ENCODE measurements at regions not wholly inside any gene's neighbourhood (a gene's known extent, or its start where the extent isn't known, plus 50 kb on each side); places are given as distances from the start of the nearest gene placed in this dataset.

DNA sequence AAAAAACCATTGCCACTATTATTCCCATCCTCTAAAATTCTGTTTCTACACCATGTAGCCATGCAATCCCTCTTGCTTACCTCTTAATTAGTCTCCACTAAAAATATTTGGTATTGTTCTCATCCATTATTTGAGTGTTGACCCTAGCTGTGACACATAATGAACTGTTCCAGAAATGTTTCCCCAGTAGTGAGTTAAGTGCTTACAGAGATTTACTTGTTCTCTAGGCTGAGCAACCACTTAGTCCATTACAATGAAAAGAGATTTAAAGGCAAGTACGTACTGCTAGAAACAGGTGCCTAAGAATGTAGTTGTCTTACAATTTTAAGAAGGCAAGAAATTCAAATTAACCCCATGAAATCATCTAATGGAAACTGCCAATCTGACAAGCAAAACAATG, 112.7 kb upstream of the PTPN13 start:
- TF ChIP-seq, protein P1, sequence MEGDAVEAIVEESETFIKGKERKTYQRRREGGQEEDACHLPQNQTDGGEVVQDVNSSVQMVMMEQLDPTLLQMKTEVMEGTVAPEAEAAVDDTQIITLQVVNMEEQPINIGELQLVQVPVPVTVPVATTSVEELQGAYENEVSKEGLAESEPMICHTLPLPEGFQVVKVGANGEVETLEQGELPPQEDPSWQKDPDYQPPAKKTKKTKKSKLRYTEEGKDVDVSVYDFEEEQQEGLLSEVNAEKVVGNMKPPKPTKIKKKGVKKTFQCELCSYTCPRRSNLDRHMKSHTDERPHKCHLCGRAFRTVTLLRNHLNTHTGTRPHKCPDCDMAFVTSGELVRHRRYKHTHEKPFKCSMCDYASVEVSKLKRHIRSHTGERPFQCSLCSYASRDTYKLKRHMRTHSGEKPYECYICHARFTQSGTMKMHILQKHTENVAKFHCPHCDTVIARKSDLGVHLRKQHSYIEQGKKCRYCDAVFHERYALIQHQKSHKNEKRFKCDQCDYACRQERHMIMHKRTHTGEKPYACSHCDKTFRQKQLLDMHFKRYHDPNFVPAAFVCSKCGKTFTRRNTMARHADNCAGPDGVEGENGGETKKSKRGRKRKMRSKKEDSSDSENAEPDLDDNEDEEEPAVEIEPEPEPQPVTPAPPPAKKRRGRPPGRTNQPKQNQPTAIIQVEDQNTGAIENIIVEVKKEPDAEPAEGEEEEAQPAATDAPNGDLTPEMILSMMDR (IDR thresholded peaks at IDR 0.05; ENCODE audit: low read depth, low read length, missing control alignments) = no peak
- DNase-seq (ENCODE audit: extremely low read depth, low read depth) = no peak
- H3K4me3 ChIP-seq (replicated peaks; ENCODE audit: low read depth, low read length) = no peak overlapping the region

DNA sequence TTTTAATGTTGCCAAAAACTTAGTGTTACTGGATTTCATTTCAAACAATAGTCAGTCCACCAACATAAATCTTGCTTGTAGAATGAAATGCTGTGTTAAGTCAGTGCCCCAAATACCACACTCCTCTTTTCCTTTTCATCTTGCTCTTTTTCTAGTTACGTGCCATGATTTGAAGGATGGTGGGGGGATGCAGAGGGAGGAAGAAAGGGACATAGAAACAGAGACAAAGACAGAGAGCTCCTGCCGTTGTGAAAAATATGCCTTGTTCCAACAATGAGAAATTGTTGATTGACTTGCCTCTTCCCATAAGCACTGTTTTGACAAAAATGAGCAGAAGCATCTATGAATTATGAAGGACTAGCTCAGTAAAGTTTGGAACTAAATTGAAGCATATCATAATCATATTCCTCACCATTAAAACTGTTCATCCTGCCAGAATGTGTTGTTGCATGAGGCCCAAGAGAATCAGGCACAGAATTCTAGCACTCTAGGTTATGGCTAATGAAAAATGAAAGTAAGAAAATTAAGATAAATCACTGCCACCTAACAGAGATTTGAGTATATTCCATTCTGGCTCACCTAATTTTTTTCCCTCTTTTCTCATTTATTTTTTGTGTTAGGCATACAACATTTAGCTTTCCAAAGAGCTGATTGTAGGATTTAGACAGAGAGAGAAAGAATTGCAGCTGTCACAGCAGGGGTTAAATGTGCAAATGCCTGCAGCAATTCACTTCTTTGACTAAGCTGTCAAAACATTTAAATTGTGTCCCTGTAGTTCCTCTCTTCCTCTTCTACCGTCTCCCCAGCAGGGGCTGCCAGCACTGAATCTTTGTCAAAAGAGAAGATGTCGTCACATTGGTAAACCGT, 111.6 kb upstream of the PTPN13 start:
- TF ChIP-seq, protein P1 (IDR thresholded peaks at IDR 0.05; ENCODE audit: low read depth, low read length, missing control alignments) = no peak
- no peak for DNase-seq (ENCODE audit: extremely low read depth, low read depth)
- no peak overlapping the region for H3K4me3 ChIP-seq (replicated peaks; ENCODE audit: low read depth, low read length)

DNA sequence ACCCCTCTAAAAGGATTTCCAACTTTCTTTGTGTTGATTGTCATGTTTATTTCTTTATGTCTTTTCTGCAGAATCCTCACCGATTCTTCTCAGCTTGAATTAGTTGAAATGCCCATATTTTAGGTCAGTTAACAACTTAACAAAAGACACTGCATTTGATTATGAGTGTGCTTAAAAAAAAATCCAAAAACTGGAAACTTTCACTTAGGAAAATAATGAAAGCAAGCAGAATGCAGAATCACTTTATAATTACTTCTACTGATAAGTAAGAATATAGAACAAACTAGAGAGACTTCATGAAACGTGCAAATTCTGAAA, 111.0 kb upstream of the PTPN13 start:
- no peak overlapping the region for H3K4me3 ChIP-seq (replicated peaks; ENCODE audit: low read depth, low read length)

DNA sequence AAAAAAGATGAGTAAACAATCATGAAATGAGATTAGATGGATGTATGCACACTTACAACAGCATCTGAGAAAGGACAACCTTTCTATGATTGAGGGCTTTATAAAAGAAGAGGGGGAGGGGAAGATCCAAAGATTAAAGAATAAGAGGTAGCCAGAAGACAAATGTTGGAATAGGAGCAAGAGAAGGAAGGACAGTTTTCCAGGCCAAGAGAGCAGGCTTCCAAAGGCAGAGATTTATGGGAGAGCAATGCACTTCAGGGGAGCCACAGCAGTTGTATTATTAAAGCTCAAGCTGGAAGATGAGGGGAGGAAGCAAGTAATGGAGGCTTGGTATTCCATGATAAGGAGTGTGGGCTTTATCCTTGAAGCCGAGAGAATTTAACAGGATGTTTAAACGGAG, 110.3 kb upstream of the PTPN13 start:
- TF ChIP-seq, protein P1 (IDR thresholded peaks at IDR 0.05; ENCODE audit: low read depth, low read length, missing control alignments) = no peak
- H3K4me3 ChIP-seq (replicated peaks; ENCODE audit: low read depth, low read length) = no peak overlapping the region
- no peak for DNase-seq (ENCODE audit: extremely low read depth, low read depth)

More for the DNA sequence above, 111.0 kb upstream of the PTPN13 start:
- TF ChIP-seq, protein P1 (IDR thresholded peaks at IDR 0.05; ENCODE audit: low read depth, low read length, missing control alignments) = no peak
- DNase-seq (ENCODE audit: extremely low read depth, low read depth) = no peak

DNA sequence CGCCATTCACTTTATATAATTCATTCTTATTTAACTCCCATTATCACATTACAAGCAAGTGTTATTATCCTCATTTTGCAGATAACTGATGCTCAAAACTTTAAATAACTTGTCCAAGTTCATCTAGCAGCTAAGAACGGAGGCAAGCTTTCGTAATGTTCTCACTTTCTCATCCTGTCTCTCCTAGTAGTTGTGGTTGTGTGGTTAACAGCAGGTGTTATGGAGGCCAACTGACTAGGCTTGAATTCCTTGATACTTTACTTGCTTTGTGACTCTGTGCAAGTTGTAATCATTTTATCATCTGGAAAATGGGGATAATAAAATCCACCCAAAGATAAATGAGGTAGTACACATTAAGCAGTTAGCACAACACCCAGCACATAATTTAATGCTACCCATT, 109.9 kb upstream of the PTPN13 start:
- no peak overlapping the region for H3K4me3 ChIP-seq (replicated peaks; ENCODE audit: low read depth, low read length)
- DNase-seq (ENCODE audit: extremely low read depth, low read depth) = no peak
- TF ChIP-seq, protein P1 (IDR thresholded peaks at IDR 0.05; ENCODE audit: low read depth, low read length, missing control alignments) = no peak

DNA sequence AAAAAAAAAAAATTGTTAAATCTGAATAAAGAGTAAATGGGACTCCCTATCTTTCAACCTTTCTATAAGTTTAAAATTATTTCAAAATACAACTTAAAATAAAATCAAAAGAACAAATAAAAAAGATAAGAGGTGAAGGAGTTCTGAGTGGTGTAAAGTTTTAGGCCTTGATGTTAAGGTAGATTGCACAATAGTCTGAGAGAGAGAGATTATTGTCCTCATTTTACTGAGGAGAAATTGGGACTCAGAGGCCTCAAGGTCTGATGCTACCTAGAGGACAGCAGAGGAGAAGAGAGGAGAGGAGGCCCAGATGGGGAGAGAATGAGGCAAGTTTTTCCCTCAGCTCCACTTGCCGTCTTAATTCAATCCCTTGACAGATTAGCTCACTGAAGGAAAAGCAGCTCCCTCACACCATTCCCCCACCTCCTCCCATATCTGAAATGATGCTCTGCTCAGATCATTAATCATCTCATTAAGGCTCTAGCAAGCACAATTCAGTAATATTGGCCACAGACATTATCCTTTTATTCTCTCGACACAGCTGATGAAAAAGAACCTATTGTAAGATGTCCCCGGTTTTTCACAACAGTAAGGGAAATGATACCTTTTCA, 106.3 kb upstream of the PTPN13 start:
- H3K4me3 ChIP-seq (replicated peaks; ENCODE audit: low read depth, low read length) = no peak overlapping the region
- TF ChIP-seq, protein P1 (IDR thresholded peaks at IDR 0.05; ENCODE audit: low read depth, low read length, missing control alignments) = no peak
- DNase-seq (ENCODE audit: extremely low read depth, low read depth) = no peak
